ENCODE measurements at regions not wholly inside any gene's neighbourhood (a gene's known extent, or its start where the extent isn't known, plus 50 kb on each side); places are given as distances from the start of the nearest gene placed in this dataset.

DNA sequence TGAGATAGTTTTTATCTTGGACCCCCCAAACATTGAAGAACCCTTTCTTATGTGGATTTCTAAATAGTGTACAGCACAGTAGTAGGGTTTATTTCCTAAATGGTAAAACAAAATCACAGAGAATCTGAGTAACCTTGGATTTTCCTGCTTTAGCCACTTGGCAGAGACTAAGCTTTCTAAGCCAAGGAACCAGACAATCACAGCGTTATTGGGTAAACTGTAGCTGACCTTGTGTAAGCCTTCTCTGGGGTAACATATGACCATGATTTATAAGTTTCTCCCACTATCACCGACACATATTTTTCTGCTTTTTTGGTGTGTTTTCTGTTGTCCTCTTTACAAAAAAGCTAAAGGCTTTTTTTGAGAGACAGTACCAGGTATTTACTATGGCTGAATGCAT, 136.3 kb upstream of the PZP start:
- H3K23ac ChIP-seq (ENCODE audit: low read depth, low read length) = no peak overlapping the region
- H3K4me1 ChIP-seq (ENCODE audit: control insufficient read depth, insufficient read depth, low read length) = no peaks in the 10 kb centered on the region
- H3K4ac ChIP-seq (ENCODE audit: low read depth, low read length) = no peak overlapping the region
- H4K8ac ChIP-seq (ENCODE audit: low read depth in 2 of 2, low read length in 2 of 2) = no peak overlapping the region
- TF ChIP-seq, protein P1, sequence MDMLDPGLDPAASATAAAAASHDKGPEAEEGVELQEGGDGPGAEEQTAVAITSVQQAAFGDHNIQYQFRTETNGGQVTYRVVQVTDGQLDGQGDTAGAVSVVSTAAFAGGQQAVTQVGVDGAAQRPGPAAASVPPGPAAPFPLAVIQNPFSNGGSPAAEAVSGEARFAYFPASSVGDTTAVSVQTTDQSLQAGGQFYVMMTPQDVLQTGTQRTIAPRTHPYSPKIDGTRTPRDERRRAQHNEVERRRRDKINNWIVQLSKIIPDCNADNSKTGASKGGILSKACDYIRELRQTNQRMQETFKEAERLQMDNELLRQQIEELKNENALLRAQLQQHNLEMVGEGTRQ (IDR thresholded peaks at IDR 0.05; ENCODE audit: low read depth, low read length) = no peak
- TF ChIP-seq POLR2A (IDR thresholded peaks at IDR 0.05; ENCODE audit: low read depth, low read length) = no peak
- TF ChIP-seq NFE2L2 (IDR thresholded peaks at IDR 0.05; ENCODE audit: low read depth, low read length) = no peak
- no peak for TF ChIP-seq MAFK (IDR thresholded peaks at IDR 0.05; ENCODE audit: low read depth, low read length)
- TF ChIP-seq RCOR1 (IDR thresholded peaks at IDR 0.05; ENCODE audit: insufficient replicate concordance, low read length) = no peak
- TF ChIP-seq FOS (IDR thresholded peaks at IDR 0.05; ENCODE audit: low read depth, low read length) = no peak
- TF ChIP-seq ELK1 (IDR thresholded peaks at IDR 0.05; ENCODE audit: borderline replicate concordance, low read depth, low read length) = no peak
- no peak for TF ChIP-seq MXI1 (IDR thresholded peaks at IDR 0.05; ENCODE audit: borderline replicate concordance, low read depth, low read length)
- no peak for TF ChIP-seq CEBPB (IDR thresholded peaks at IDR 0.05; ENCODE audit: low read depth, low read length)
- no peak for TF ChIP-seq SMC3 (IDR thresholded peaks at IDR 0.05; ENCODE audit: low read depth, low read length)
- TF ChIP-seq RAD21 (IDR thresholded peaks at IDR 0.05; ENCODE audit: low read length) = no peak
- no peak for TF ChIP-seq RFX5 (IDR thresholded peaks at IDR 0.05; ENCODE audit: low read depth, low read length)
- TF ChIP-seq CTCF (conservative IDR thresholded peaks at IDR 0.05; ENCODE audit: low read depth, low read length) = no peak
- peaks cover 16% of the 10 kb centered on the region for H3K27me3 ChIP-seq (ENCODE audit: control insufficient read depth, insufficient read depth, low read length)
- no peak overlapping the region for H3K4me3 ChIP-seq (ENCODE audit: insufficient read depth, low read depth, low read length)
- no peaks in the 10 kb centered on the region for H4K20me1 ChIP-seq (ENCODE audit: insufficient read depth, low read length)
- intact Hi-C loops (cut with micrococcal nuclease) = no loop called here
- POLR2A ChIA-PET (ENCODE audit: unreplicated experiment) = no interaction called here
- CTCF ChIA-PET = no interaction called here
- H3K79me1 ChIP-seq (ENCODE audit: low read depth in 1 of 2, low read length in 2 of 2) = no peaks in the 10 kb centered on the region
- H2BK20ac ChIP-seq (ENCODE audit: low read depth, low read length) = no peak overlapping the region
- H3K9me1 ChIP-seq (ENCODE audit: insufficient read depth, low read length) = no peaks in the 10 kb centered on the region
- H3K56ac ChIP-seq (ENCODE audit: extremely low read depth, insufficient read depth, low read length) = no peak overlapping the region
- dilution Hi-C loops (cut with HindIII; ENCODE audit: low sequenced_read_pairs, unreplicated experiment) = no loop called here
- no peak overlapping the region for H3K9ac ChIP-seq (ENCODE audit: low read depth, low read length)
- H3K18ac ChIP-seq (ENCODE audit: low read depth, low read length) = no peak overlapping the region
- H4K5ac ChIP-seq (ENCODE audit: low read depth, low read length) = no peak overlapping the region
- H2AFZ ChIP-seq (replicated peaks; ENCODE audit: low read length, poor library complexity) = no peak overlapping the region
- H3K14ac ChIP-seq (replicated peaks; ENCODE audit: low read depth, low read length) = no peak overlapping the region
- no peak overlapping the region for H2AK9ac ChIP-seq (replicated peaks; ENCODE audit: low read depth, low read length, poor library complexity)
- no peak overlapping the region for H2BK5ac ChIP-seq (ENCODE audit: low read depth, low read length, poor library complexity, severe bottlenecking)
- ATAC-seq (ENCODE audit: low read depth) (no peak), DNase-seq (no peak)
- no peak overlapping the region for H3K4me2 ChIP-seq (ENCODE audit: low read depth, low read length)
- no peak overlapping the region for H2AK5ac ChIP-seq (ENCODE audit: low read depth, low read length)
- no peak overlapping the region for H2BK15ac ChIP-seq (ENCODE audit: low read depth, low read length)
- H3K9me3 ChIP-seq (ENCODE audit: control insufficient read depth, insufficient read depth, low read length) = no peaks in the 10 kb centered on the region
- in situ Hi-C loops (cut with MboI; ENCODE audit: low sequenced_read_pairs) = loop anchor here (25.0 kb wide), 3 partner anchors 118 to 368 kb away; no protein-coding TSS in a partner anchor
- BruUV-seq (replicated peaks) = no TSS peak
- no CpG with 5 or more reads among the region's 2 CpGs for WGBS, 2 experiments (ENCODE audit: extremely low coverage in 2 of 2, insufficient read length in 1 of 2)
- H4K91ac ChIP-seq (ENCODE audit: insufficient read depth, low read depth, low read length) = no peak overlapping the region
- H2BK120ac ChIP-seq (ENCODE audit: low read depth, low read length) = no peak overlapping the region
- H3K27ac ChIP-seq (ENCODE audit: insufficient read depth, low read length) = no peak overlapping the region
- no peaks in the 10 kb centered on the region for H3K36me3 ChIP-seq (ENCODE audit: control insufficient read depth, insufficient read depth, low read length)
